B cell (primary cell): ENCODE measurements at regions not wholly inside any gene's neighbourhood (a gene's known extent, or its start where the extent isn't known, plus 50 kb on each side); places are given as distances from the start of the nearest gene placed in this dataset.

Experiments used
- CTCF ChIP-seq: fragments of 200-600 bp; IDR thresholded peaks from one replicate; pipeline ENCODE4 v1.8.0; 2022; ENCODE audit warnings: antibody characterized with exemption, mild to moderate bottlenecking
- EZH2 ChIP-seq: IDR thresholded peaks from 2 replicates; pipeline ENCODE4 v1.6.1; 2012; ENCODE audit warnings: borderline replicate concordance, low read depth, mild to moderate bottlenecking, moderate library complexity, low read length; ENCODE audit not compliant: insufficient read depth, poor library complexity, severe bottlenecking

- TF ChIP-seq CTCF (no peak), EZH2 (no peak)
Measured at GRCh38 chr2:48874282-48874681, 118.8 kb upstream of the LHCGR start.
